ENCODE measurements at regions not wholly inside any gene's neighbourhood (a gene's known extent, or its start where the extent isn't known, plus 50 kb on each side); places are given as distances from the start of the nearest gene placed in this dataset.

DNA sequence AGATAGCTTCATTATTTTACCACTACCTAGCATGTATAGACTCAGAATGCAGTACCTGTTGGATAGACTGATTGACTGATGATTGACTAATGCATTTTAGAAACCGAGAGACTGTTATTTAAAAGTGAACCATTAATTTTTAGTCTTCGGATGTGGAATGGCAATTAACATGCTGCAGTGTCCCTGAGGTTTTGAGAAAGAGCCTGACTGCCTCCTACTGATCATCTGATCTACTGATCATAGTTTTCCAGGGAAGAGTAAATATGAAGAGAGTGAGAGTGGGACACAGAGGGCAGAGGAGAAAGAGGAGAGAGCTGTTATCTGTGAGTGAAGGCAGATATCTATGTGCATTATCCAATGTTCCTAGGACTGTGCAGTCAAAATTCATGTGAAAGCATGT lies 764.7 kb downstream of the TRIML1 start:
- no peak overlapping the region for H3K4me3 ChIP-seq (ENCODE audit: control insufficient read depth, low read depth, low read length)
- TF ChIP-seq, protein P1, sequence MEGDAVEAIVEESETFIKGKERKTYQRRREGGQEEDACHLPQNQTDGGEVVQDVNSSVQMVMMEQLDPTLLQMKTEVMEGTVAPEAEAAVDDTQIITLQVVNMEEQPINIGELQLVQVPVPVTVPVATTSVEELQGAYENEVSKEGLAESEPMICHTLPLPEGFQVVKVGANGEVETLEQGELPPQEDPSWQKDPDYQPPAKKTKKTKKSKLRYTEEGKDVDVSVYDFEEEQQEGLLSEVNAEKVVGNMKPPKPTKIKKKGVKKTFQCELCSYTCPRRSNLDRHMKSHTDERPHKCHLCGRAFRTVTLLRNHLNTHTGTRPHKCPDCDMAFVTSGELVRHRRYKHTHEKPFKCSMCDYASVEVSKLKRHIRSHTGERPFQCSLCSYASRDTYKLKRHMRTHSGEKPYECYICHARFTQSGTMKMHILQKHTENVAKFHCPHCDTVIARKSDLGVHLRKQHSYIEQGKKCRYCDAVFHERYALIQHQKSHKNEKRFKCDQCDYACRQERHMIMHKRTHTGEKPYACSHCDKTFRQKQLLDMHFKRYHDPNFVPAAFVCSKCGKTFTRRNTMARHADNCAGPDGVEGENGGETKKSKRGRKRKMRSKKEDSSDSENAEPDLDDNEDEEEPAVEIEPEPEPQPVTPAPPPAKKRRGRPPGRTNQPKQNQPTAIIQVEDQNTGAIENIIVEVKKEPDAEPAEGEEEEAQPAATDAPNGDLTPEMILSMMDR (conservative IDR thresholded peaks at IDR 0.05; ENCODE audit: control insufficient read depth, insufficient read depth, low read depth, low read length): no peak

DNA sequence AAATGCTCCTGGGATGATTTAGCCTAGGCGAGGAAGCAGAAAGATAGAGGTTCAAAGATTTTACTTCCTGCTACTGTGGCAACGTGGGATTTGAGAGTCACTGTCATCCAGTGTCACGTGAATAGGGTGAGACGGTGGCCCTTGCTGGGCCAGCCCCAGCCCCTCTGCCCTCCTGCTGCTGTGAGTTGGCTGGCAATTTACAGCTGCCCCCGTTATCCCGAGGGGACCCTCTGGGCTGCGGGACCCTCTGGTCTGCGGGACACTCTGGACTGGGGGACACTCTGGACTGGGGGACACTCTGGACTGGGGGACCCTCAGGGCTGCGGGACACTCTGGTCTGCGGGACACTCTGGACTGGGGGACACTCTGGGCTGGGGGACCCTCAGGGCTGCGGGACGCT lies 765.4 kb downstream of the TRIML1 start:
- no peak for DNase-seq (ENCODE audit: low read depth)
- H3K4me3 ChIP-seq (ENCODE audit: control insufficient read depth, low read depth, low read length): no peak overlapping the region
- TF ChIP-seq, protein P1 (conservative IDR thresholded peaks at IDR 0.05; ENCODE audit: control insufficient read depth, insufficient read depth, low read depth, low read length): no peak

More for the DNA sequence above, 764.7 kb downstream of the TRIML1 start:
- DNase-seq (ENCODE audit: low read depth): peak; percentile 11

DNA sequence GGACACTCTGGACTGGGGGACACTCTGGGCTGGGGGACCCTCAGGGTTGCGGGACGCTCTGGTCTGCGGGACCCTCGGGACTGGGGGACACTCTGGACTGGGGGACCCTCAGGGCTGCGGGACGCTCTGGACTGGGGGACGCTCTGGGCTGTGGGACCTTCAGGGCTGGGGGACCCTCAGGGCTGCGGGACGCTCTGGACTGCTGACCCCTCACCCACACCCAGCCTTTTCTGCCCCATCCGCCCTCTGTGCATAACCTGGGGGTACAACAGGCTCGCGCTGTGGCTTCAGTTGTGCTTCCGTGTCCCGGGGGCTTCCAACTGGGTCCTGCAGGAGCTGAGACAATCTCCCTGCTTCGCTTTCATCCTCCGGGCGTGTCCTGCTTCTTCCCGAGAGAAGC lies 766.0 kb downstream of the TRIML1 start:
- H3K4me3 ChIP-seq (ENCODE audit: control insufficient read depth, low read depth, low read length): no peak overlapping the region
- TF ChIP-seq, protein P1 (conservative IDR thresholded peaks at IDR 0.05; ENCODE audit: control insufficient read depth, insufficient read depth, low read depth, low read length): no peak
- DNase-seq (ENCODE audit: low read depth): no peak

DNA sequence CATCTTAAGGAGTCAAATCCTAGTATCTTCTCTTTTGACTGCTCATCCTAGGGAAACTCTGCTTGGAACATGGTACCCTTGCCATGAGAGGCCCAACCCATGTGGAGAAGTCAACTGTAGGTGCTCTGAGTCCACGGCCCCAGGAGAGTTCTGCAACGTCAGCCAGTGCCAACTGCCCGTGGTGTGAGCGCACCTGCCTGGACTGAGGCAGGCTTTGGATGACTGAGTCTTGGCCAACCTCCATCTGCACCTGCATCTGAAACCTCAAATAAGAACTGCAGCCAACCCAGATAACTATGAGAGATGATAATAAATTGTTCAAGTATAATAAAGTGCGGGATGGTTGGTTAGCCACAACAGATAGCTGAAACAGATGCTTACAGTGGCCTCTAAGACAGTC lies 772.0 kb downstream of the TRIML1 start:
- no peak for DNase-seq (ENCODE audit: low read depth)

DNA sequence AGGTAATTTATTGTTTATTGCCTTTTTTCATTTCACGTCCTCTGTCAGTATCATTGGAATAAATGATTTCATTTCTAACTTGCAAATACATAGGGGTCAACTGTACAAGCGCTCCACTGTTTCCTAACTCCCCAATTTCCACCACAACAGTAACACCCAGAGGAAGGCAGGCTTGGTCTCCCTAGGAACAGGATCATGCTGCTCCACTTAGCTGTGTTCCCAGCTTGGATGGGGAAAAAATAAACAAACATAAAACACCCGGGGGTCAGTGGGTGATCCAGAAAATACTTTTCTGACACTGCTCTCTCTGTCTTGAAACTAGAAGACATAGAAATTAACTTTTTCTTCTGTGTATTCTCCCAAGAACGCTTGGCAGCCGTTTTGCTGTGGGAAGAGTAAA lies 772.5 kb downstream of the TRIML1 start:
- H3K4me3 ChIP-seq (ENCODE audit: control insufficient read depth, low read depth, low read length): no peak overlapping the region
- TF ChIP-seq, protein P1 (conservative IDR thresholded peaks at IDR 0.05; ENCODE audit: control insufficient read depth, insufficient read depth, low read depth, low read length): no peak

More for the DNA sequence above, 772.0 kb downstream of the TRIML1 start:
- H3K4me3 ChIP-seq (ENCODE audit: control insufficient read depth, low read depth, low read length): no peak overlapping the region
- TF ChIP-seq, protein P1 (conservative IDR thresholded peaks at IDR 0.05; ENCODE audit: control insufficient read depth, insufficient read depth, low read depth, low read length): no peak

DNA sequence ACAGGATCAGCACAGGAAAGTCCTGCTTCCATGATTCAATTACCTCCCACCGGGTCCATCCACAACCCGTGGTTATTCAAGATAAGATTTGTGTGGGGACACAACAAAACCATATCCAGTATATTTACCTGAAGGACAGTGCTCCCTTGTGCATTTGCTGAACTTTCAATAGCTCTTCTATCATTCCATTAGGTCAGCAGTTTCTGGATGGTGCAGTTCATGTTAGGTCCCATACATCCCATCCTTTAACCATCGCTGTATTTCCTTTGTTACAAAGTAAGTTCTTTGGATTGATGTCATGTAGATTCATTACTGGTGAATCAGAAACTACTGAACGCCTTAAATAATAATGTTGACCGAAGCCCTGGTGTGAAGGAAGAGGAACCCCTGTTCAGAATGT lies 775.9 kb downstream of the TRIML1 start:
- DNase-seq (ENCODE audit: low read depth): no peak
- H3K4me3 ChIP-seq (ENCODE audit: control insufficient read depth, low read depth, low read length): no peak overlapping the region
- TF ChIP-seq, protein P1 (conservative IDR thresholded peaks at IDR 0.05; ENCODE audit: control insufficient read depth, insufficient read depth, low read depth, low read length): no peak

More for the DNA sequence above, 772.5 kb downstream of the TRIML1 start:
- no peak for DNase-seq (ENCODE audit: low read depth)

DNA sequence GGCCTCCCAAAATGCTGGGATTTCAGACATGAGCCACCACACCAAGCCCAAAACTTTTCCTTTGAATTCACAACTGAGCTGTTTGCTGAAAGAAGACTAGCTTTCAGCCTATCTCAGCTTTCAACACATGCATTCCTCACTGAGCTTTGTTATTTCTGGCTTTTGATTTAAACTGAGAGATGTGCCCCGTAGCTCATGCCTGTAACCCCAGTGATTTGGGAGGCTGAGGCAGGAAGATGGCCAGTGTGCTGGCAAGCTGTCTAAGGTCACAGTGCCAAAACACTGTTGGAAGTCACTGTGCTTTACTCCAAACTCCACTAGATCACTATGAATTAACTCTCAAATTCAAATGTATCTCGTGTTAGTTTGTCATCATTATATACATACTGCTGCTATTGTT lies 779.5 kb downstream of the TRIML1 start:
- no peak for DNase-seq (ENCODE audit: low read depth)
- H3K4me3 ChIP-seq (ENCODE audit: control insufficient read depth, low read depth, low read length): no peak overlapping the region
- TF ChIP-seq, protein P1 (conservative IDR thresholded peaks at IDR 0.05; ENCODE audit: control insufficient read depth, insufficient read depth, low read depth, low read length): no peak
